Stimulated activated CD4-positive, alpha-beta T cell treated with anti-CD3 and anti-CD28 coated beads, Interleukin-1b, Interleukin-23, amount 100 ng/mL, for 24 hours (primary cell): ENCODE measurements at regions not wholly inside any gene's neighbourhood (a gene's known extent, or its start where the extent isn't known, plus 50 kb on each side); places are given as distances from the start of the nearest gene placed in this dataset.
"Not testable (repeated sequence)": the region's sequence is repeated elsewhere in the genome, so short reads cannot be mapped to it uniquely, and the experiment has no call there.

Experiments used
- DNase-seq, 4 experiments: peaks; one replicate each; pipeline ENCODE4 v3.0.0-alpha.2; 2020; ENCODE audit warnings: low read depth in 4 of 4, low spot score in 1 of 4

DNA sequence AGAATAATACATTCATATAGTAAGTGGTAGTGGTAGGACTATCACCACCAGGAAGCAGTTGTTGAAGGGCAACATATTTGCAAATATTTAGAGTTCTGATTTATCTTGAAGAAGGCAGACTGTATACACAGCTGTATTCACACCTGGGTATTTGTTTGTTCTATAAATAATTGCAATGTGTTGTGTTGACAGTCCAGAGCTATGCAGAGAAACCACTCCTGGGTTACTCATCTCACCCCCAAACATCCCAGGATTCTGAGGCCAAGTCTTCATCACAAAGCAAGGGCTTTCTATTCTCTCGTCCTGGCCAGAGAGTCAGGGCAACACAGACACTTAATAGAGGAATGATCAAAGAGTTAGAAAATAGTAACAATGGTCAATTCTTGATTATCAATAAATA lies 102.1 kb upstream of the FAT3 start:
- DNase-seq, result no peak

DNA sequence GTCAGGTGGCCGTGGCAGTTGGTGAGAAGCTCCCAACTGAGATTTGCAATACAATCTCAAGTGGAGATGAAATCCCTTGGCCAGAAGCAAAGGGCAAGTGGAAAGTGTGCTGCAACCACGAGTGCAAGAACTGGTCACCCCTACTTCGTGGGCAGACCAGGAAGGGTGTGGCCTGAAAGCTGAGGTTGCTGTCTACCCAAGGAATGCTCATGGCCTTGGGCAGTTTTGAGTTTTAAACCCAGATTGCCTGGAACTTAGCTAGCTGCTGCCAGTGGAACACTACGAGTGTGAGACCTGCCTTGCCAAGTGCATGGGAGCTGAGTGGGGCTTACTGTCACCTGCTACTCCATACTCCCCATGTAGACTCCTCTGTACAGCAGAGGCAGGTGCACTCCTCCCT lies 113.3 kb upstream of the FAT3 start:
- no peak for DNase-seq

DNA sequence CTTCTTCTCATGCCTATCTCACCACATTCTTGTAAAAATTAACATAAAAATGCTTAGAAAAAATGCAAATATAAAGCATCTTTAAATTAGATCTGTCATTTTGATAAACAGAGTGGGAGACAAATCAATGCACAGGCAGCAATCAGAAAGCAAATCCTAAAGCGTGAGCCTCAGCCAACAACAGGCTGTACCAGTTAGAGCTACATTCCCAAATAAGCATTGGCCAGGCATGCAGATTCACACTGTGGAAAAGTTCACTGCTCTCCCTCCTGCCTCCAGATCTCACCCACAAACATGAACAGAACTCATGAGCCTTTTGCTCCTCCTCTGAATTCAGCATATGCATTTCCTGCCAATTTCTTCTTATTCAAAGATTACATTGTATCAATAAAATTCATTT lies 115.2 kb upstream of the FAT3 start:
- no peak for DNase-seq

DNA sequence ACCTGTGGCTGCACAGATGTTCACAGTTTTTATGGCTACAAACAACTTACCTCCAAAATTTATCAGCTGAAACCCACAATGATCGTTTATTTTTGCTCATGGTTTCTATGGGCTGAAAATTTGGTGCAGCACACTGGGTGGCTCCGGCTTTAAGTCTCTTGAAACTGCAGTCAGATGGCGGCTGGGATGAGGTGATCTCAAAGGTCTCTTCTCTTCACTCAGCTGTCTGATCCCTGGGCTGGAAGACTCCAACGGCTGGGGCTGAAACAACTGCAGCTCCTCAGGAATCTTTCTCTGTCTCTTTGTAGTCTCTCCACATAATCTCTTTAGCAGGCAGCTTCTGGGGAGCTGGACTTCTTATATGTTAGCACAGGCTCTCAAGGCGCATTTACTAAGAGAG lies 117.3 kb upstream of the FAT3 start:
- DNase-seq, result no peak

DNA sequence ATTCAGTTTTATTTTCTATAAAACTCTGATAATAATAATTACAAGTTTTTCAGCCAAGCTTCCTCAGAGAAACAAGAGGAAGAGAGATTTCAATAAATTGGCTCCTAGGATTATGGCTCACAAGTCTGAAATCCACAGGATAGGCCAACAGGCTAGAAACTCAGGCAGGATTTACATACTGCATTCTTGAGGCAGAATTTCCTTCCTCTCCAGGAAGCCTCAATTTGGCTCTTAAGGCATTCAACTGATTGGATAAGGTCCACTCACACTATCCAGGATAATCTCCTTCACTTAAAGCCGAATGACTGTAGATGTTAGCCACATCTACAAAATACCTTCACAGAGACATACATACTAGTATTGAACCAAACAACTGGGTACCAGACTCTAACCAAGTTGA lies 120.3 kb upstream of the FAT3 start:
- DNase-seq, result no peak

DNA sequence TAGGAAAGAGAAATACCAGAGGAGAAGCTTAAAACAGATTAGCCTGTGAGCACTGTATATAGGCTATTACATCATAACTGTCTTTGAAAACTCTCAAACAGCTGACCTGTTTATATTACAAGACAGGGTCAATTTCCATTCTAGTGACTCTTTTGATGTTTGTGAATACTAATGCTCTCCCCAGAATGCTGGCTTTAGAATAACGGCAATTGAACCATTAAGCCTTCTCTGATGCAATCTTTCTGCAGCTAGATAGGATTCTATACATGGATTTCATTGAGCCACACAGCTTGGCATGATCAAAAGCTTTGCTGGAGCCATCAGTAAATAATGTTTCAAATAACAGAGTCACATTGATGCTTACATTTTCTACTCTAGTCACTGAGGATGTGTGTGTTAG lies 122.7 kb upstream of the FAT3 start:
- no peak for DNase-seq

DNA sequence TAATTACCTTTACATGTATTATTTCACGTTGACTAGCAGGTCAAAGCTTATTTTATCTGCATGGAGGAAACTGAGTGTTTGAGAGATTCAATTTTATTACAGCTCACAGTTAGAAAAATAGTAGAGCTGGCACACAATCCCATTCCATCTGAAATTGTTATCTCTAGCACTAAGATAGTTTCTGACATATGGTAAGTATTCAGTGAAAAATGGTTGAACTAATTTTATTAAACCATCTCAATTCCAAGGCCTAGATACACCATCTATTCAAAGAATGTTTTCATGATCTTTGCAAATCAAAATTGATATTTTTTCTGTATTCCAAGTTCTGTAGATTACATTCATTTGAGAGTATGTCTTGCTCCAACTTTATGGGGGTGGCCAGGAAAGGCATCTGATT lies 125.4 kb upstream of the FAT3 start:
- DNase-seq, result no peak

DNA sequence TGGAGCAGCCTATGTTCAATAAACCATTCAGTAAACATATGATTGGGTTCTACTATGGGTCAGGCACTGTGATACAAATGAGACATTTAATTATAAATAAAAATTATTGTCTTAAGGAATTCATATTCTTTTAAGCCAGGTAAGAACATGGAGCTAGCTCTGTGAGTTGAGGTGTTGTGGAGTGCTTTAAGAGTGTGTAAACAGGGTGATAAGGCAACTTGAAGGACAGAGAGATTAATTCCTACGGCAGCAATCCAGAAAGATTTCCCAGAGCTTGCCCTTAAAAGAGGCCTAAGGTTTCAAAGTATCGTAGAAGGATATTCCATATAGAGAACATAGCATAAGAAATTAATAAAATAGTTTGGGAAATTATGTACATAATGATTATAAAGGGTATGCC lies 126.4 kb upstream of the FAT3 start:
- DNase-seq, result no peak

DNA sequence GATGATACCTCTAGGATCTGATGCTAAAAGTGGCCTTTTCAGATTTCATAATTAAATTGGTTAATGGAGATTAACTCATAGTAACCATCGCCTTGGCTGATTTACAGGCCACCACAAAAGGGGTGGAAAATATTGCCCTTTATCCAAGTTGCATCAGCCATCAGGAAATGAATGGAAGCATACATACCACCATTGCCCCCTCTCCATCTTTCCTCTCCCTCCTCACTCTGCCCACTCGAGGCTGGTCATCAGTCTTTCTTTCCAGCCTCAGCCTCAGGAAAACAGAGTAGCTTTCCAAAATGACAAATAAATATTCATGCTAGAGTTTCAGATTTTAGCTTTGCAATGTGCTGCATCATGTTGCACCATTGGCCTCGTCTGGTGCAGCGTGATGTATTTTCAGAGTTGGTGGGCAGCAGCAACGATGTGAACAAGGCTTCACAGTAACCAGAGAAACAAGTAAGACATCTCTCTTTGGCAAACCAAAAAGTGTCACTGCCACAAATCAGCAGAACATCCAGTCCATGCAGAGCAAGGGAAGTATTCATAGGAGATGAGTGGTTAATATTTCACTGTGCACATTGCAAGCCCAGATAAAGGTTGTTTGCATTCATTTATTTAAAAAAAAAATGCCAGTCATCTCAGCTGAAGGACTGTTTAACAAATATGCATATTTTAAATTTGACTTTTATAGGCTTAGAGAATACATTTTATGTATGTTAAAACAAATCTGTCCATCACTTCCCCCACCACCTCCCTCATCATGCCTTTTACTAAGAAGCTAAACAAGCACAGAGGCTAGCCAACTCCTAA lies 136.7 kb upstream of the FAT3 start:
- no peak for DNase-seq

DNA sequence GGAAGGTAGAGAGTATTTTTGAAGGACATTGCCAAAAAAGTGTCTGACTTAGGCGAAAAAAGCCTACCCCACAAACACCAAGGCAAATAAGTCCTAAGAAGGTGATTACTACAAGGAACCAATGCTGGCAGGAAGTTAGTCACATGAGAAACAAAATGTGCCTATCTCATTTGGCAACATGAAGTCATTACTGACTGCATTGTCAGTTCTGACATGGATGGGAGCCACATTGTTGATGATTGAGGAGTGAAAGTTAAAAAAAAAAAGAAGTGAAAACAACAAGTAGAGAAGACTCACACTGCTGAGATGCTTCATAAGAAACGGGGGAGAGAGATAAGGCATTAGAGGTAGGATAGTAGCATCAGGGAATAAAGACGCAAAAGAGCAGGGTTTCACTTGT lies 141.5 kb upstream of the FAT3 start:
- DNase-seq, result no peak

DNA sequence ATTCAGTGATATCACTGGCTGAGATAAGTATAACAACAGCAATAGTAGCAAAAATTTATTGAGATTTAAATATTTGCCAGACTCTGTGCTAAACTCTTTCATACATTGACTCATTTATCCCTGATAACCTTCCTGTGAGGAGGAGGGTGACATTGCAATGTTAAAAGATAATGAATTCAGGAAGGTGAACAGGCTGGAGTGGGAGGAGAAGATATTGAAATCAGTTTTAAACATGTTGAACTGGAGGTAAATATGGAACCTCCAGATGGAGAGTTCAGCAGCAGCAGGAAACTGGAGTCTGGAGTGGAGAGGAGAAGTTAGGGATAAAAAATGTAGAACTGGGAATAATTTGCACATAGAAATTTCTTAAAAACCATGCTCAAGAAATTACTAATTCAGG lies 142.0 kb upstream of the FAT3 start:
- no peak for DNase-seq

DNA sequence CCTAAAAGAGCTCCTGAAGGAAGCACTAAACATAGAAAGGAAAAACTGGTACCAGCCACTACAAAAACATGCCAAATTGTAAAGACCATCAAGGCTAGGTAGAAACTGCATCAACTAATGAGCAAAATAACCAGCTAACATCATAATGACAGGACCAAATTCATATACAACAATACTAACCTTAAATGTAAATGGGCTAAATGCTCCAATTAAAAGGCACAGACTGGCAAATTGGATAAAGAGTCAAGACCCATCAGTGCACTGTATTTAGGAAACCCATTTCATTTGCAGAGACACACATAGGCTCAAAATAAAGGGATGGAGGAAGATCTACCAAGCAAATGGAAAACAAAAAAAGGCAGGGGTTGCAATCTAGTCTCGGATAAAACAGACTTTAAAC lies 150.1 kb upstream of the FAT3 start:
- not testable (repeated sequence) for DNase-seq

DNA sequence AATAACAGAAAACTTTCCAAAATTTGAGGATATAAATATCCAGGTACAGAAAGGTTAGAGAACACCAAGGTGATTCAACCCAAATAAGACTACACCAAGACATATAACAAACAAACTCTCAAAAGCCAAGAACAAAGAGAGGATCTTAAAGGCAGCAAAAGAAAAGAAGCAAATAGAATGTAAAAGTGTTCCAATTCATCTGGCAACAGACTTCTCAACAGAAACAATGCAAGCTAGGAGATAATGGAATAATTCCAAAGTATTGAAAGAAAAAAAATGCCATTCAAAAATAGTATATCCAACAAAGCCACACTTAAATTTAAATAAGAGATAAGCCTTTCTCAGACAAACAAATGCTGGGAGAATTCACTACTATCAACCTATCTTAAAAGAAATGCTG lies 153.0 kb upstream of the FAT3 start:
- no peak for DNase-seq

DNA sequence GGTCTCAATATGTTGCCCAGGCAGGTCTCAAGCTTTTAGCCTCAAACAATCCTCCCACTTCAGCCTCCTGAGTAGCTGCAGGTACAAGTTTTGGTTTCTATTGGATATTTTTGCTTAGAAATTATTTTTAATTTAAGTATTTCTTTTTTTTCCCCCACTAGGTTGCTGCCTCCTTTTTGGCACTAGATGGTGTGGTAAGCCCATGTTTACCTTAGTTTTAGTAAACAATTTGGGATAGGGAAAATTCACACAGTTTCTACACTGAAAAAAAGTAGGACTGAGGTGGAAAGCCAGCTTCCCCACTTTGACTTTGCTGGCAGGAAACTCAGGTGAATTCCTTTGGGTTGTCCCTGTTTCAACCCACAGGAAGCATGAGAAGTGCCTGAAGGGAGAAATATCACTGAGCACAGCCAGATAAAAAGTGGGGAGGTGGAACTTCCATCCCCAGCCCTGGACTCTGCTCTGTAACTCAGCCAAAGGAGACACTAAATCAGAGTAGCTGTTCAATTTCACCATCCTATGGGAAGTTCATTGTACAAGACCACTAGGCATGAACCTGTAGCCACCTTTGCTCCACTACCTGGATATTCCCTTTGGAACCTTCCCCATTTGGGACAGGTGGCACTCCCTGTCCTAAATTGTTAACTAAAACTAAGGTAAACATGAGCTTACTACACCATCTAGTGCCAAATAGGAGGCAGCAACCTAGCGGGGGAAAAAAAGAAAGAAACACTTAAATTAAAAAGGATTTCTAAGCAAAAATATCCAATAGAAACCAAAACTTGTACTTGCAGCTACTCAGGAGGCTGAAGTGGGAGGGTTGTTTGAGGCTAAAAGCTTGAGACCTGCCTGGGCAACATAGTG lies 154.4 kb upstream of the FAT3 start:
- no peak for DNase-seq

DNA sequence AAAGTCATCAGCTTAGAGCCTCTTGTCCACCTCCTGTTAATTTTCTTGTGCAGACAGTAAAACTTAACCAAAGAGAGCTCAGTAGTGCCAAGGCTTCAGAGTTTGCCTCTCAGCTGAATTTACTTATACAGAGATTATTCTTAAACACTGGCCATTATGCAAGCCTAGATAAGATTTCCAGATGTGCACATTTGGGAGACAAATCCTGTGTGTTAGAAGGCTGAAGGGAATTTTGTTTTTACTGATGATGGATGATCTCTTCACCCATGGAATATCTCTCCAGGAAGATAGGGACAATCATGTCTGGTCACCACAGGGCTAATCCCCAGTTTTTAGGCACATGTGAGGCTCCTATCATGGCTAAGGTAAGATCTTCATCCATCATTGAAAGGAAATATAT lies 157.6 kb upstream of the FAT3 start:
- no peak for DNase-seq

DNA sequence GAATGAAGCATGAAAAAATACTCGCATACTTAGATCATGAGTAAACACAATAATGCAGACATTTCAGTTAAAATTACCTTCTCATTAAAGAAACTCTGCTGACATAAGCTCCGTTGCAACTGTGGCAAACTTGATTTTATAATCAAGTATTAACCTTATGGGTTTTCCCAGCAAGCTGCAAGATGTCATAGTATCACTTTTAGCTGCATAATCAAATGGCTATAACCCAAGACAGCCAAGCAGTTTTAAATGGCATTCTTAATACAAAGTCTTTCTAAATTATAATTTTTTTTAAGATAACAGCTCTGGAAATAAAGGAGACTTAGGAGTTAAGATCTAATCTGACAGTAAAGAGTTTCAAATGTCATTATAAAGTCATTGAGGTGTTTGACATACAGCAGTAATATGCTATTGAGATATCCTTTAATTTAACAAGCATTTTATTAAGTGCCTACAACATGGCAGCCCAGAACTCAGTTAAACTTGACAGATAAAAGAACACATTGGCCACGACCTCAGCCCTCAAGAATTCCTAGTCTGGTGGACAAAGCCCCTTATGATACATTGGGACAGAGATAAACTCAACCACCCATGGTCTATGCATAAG lies 163.1 kb upstream of the FAT3 start:
- DNase-seq, result no peak

DNA sequence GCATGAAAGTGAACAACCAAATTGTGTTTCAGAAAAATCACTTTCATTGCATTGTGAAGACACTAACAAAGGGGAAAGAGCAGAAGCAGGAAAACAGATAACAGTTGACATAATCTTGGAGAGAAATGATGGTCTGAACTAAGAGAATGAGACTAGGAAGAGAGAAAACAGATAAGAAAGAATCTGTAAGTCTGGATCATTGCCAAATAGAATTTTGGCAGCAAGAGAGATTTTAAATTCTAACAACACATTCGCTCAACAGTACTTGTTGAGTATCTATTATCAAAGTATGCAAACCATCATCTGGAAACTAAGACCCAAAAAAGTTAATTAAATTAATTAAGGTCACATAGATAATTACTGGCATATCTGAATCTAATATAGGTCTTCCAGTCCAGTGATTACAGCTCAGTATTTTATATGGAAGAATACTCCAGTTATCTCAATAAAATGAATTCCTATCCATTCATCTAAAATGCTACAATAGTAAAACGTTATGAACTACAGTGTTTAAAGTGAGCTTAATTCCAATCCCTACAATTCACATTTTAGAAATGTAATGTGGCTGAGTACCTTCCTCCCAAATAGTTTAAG lies 166.7 kb upstream of the FAT3 start:
- no peak for DNase-seq

DNA sequence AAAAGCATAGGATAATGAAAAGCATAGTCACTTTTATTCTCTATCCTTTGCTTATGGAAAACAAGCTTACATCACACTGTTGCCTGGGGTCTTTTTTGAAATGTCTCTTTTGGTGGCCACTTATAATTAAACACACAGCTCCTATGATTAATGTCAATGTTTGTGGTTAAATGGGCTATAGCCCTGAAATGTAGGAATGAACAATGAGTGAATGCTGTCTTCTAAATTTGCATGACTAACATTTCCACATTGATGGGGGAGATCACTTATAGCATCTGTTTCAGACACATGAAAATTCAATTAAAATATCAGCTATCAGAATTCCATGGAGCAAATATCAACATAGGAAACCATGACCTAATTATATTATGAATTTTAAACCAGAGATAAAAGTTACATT lies 171.4 kb upstream of the FAT3 start:
- DNase-seq, result no peak

DNA sequence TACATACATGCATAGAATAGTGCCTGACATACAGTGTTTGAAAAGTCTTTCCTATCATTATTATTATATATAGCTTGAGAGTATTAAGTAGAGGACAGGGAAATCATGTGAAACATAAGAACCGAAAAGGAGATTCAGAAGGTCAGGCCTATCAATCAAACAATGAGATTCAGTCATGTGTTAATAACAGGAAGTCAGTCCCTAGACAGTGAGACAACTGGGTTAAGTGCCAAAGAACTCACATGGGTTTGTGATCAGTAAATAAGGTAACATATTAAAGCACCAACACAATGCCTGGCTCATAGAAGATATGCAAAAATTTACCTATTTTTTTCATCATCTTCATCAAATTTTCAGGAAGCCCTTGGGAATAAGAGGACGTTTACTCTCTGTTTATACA lies 174.3 kb upstream of the FAT3 start:
- no peak for DNase-seq

DNA sequence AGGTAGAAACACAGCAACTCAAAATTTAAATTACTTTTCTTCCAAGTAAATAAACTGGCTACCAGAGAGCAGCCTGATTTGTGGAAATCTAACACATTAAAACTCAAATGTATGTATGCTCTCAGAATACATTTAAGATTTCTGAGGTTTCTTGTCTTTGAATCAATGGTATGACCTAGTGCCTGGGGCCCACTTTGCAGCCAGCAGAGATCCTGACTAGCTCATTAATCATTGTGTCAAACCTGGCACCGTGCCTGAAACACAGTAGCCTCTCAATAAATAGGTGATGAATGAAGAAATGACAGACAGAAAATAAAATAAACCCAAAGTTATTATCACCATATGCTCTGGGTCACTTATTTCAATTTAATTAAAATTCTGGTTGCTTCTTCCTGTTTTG lies 176.2 kb upstream of the FAT3 start:
- DNase-seq, result no peak

DNA sequence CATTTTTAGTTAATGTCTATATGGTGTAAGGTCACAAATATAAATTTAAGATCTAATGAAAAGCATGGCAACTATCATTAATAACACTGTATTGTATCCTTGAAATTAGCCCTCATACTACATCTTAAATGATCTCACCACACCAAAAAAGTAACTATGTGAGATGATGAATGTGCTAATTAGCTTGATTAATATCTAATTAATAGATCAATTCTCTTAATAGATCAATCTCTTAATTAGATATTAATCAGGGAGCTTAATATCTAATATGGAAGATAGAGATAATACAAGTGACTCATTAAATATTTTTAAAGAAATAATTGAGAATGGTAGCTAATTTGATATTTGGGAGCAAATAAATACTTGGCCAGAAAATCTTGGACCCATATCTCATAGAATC lies 178.5 kb upstream of the FAT3 start:
- no peak for DNase-seq

DNA sequence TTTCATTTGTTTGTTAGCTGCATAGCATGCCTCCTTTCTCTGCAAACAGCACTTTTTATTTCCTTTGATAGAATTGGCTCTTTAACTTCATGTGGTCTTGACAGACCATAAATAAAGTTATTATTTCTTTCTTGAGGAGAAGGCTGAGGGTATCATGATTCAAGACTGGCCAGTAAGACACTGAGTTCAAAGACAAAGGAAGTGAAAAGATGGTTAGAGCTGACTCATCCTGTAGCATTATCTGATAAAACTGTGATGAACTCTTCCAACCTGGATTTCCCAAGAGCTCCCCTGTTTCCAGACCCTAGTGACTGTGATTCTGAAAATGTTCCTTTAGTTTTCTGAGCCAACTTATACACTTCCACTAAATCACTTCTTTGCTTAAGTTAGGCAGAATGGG lies 179.3 kb upstream of the FAT3 start:
- DNase-seq, result no peak
